Left renal pelvis (tissue), 4 donors: ENCODE measurements at regions not wholly inside any gene's neighbourhood (a gene's known extent, or its start where the extent isn't known, plus 50 kb on each side); places are given as distances from the start of the nearest gene placed in this dataset.

Source experiments
- DNase-seq, 4 donors: peaks; one replicate each; pipeline ENCODE4 v3.0.0-alpha.2; 2013; ENCODE audit warnings: low read depth in 4 of 4, low spot score in 3 of 4

DNA sequence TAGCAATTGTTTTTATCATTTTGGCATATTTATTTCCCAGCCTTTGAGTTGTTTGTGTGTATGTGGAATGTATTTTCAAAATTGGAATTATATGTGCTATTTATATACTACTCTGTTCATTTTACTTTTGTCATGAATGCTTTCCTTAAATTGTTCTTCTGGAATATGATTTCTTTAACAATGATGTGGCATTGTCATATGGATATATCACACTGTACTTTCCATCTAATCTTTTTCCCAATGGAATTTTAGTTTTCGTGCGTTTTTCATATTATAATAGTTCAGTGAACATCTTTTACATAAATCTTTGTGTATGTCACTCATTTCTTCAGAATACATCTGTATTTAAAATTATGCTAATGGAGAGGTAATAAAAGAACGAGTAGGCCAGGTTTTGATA, 980.1 kb upstream of the WWC1 start:
- DNase-seq, result no peak

DNA sequence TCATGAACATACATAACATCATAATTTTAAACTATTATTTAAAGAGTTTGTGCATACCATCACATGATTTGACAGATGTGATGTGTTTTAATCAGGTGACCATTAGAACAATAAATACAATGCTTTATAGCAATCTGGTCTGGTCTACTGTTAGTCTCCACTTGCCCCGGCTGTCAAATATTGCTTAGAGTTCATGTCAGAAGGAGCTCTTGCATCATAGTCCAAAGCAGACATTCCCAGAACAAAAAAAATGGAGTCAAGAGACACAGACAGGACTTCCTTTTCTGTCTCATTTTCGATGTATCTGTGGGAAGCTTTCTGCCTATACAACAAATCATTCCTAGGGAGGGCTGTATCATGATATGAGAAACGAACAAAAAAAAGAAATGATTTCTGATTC, 979.2 kb upstream of the WWC1 start:
- DNase-seq, result no peak

DNA sequence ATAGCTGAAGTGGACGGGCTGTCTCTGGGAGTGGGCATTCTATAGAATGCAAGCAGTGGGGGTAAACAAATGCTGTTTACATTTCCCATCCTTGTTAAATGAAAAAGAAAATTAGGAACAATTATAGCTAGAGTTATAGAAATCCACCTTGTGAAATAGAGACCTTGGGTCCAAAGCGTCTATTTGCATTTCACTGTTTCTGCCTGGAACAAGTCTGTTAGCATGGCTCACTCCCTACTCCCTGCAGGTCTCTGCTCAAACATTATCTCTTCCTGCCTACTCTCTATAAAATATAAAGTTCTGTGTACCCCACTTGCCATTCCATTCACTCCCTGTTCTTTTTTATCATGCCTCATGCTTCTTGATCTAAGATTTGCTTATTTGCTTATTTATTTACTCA, 975.7 kb upstream of the WWC1 start:
- DNase-seq, result no peak

DNA sequence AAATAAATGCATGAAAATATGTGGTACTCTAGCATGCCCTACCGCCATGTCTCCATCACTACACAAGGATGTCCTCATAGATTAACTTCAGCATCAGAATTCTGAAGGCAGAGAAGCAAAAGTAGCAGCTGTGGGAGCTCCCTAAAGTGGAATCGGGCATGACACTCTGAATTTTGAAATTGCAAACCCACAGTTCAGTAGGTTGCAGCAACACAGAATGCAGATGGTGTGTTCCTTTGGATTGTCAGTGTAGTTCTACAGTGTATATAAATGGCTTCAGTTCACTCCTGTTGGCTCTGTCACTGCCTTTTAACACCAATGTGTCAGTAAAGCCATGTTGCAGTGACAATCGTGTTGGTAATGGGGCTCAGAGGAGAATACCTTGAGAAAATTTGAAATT, 973.6 kb upstream of the WWC1 start:
- no peak for DNase-seq

DNA sequence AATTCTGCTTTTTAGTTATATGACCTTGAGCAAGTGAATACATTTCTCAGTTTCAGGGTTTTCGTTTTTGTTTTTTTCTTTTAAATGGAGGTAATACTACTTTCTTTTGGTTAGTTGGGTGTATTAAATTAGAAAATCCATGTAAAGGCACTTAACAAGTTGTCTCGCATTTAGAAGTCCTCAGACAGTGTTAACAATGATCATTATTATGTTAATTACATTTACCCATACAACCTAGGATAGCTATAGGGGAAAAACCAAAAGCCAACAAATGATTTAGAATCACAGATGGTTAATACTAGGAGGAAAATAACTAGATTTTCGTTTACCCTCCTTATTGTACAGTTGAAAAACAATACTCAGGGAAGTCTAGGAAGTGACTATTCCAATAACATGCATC, 972.2 kb upstream of the WWC1 start:
- no peak for DNase-seq

DNA sequence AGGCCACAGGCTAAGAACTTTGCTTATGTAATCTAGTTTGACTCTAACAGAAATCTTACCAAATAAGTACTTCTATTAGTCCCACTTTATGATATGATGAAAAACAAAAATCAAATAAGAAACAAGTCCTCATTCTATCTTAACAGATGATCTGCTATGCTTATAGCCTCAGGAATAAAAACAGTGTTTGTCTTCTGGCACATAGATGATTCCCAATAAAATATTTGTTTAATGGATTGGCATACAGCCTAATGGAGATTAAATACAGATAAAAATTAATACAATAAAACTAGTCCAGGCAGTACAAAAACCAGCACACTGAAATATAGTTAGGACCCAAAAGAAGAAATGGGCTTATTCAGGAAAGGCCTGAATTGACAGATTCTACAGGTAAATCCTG, 971.4 kb upstream of the WWC1 start:
- no peak for DNase-seq

DNA sequence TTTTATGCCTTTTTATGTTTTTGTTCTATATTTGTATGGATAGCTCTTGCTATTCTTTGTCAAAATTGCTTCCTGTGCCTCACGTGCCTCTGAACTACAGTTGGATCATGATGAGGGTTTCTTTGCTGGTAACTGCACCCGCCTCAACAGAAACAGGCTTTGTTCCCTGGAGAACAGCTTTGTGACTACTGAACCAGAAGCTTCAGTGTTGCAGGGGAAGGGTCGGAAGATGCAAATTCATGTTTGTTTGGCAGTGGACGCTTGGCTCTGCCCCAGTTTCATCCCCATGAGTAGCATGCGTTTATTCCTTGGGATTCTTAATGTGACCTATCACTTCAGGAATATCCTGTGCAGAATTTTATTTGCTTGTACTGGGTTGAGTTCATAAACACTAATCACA, 959.1 kb upstream of the WWC1 start:
- no peak for DNase-seq

DNA sequence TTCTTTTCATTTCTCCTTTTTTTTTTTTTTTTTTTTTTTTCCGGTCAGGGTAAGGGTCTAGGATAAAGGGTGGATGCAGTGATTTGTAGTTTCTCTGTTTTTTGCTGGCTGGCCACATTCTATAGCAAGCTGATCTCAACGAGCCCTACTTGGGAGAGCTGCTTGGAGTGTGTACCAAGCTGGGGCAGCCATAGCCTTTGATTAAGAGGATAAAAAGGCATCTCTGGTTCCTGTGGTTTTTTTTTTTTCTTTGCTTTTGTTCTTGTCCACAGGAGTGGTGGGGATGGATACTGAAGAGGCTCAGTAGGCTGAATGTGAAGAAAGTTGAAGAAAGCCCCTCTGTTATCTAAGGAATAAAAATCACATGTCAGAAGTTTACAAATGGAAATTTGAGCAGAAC, 955.3 kb upstream of the WWC1 start:
- DNase-seq, result no peak

DNA sequence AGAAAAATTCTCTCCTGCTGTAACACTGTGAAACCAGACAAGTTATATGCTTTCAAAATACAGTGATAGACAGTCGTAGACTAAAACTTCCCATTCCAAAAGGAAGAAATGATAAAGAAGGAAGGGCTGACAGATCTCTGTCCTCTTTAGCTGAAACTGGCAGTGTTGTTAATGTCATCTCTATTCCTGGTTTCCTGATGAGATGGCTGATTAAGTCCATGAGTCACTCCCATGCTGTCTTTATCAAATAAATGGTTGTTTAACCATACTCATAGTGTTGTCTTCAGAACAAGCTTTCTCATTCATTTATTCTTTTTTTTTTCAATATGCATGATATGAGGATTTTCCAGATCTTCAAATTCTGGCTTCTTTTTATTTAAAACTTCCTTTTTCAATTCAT, 952.2 kb upstream of the WWC1 start:
- no peak for DNase-seq

DNA sequence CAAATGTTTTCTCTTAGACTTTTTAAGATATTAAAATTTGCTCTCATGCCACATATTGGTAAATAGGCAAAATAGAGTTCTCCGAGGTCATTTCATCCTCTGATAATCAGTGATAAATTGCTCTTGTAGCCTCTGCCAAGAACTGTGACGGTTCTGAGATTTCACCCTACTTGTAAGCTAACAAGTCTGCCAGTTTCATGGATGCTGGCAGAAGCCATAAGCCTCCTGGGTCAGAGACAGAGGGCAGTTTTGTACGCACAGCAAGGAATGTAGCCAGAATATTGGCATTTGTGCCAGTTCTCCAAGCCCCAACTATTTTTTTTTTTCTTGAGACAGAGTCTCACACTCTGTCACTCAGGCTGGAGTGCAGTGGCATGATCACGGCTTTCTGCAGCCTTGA, 945.0 kb upstream of the WWC1 start:
- DNase-seq, result no peak

DNA sequence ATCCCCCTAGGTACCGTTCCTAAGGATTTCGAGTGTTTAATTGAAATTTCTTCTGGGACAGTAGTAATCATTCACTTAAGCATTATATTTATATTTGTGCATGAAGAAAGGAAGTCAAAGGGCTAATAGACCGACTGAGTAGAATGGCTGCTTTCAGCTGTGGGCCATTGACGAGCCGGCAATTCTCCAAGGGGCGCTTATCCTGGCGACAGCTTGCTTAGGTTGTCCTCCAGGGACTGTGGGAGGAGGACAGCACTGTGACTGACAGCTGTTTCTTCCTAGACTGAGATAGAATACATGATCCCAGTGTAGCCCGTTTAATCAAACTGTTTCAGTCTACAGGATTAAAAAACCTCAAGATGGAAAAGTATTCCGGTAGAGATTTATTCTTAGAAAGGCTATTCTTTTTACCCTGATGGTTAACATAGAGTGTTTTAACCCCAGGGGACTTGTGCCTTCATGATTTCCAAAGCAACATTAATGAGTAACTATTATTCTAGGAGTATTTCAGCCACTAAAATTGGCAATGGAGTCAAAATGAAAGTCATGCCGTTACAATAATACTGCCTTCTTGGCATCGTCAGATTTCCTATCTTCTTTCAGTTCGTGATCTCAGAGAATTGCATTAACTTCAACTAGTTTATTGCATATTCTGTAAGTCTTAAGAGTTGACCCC, 943.1 kb upstream of the WWC1 start:
- no peak for DNase-seq

DNA sequence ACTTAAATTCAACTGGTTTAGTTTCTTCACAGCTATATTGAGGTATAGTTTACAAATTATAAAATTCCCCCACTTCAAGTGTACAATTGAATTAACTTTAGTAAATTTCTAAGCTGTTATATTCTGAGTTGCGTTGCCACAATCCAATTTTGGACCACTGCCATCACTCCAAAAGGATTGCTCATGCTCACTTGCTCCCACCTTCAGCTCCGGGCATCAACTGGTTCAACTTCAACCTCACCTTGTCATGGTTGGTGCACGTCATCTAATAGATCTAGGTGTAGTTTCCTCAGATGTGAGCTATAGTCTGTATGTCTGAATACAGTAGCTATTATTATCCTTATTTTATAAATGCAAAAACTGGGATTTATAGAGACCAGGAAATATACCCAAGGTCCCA, 942.5 kb upstream of the WWC1 start:
- DNase-seq, result no peak

DNA sequence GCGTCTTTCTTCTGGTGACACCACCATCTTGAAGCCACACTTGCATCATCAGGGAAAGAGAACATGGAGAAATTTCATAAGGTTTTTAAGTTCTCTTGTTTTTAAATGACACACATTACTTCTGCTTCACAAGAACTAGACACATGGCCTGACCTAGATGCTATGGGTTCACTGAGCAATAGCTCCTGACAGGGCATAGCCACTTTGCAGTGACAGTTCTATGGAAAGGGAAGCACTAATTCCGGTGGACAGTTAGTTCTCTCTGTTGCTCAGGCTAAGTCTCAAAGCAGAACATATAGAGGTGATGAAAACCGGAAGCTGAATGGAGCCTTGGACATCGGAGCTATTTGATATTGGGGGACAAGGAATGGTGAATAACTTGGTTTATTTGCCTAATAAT, 940.1 kb upstream of the WWC1 start:
- no peak for DNase-seq

DNA sequence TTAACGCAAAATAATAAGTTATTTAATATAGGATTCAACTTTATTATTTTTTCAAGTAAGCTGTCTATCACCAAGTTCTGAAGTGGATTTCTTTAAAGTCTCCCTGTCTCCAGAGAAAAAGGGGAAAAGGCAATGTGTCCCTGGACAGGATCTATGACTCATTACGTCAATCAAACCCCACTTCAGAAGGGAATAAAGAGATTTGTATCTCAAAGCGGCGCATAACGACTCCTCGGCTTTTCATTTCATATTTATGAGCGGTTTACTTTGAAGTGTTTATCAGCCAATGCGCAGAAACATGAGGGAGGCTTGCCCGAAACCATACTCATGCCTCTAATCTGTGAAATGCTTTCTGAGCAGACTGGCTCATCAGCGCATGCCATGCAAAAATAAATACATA, 938.6 kb upstream of the WWC1 start:
- DNase-seq, result no peak

DNA sequence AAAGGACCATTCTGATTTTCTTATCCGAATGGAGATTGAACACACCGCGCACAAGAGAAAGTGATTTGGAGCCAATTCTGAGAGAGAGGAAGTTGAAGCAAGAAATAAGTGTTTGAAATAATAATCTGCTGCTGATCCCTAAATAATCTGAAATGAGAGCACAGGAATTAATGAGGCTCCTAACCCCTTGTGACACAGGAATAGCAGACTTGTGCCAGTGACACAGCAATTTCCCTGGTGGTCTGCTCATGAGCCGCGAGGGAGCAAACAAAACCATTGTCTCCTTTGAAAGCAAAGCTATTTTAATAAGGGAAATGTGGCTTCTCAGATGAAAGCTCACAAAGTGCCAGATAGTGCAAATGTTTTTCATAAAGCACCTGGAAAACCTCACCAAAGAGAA, 936.1 kb upstream of the WWC1 start:
- no peak for DNase-seq

DNA sequence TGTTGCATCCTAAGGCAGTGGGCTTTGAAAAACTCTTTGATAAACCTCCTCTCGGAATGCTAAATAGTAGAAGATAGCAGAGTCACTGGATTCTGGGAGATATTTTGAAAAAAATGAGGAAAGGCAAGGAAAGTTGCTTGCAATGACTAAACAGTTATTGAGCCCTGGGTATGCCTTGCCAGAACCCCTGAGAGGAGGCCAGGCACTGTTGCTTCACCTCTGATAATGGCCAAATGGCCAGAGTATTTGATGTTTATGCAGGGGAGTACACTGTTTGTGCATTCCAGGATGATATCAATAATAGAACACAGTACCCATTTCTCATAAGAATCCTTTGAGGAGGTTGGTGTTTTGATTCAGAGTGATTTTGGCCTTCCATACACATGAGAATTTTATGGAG, 935.1 kb upstream of the WWC1 start:
- DNase-seq, result no peak

DNA sequence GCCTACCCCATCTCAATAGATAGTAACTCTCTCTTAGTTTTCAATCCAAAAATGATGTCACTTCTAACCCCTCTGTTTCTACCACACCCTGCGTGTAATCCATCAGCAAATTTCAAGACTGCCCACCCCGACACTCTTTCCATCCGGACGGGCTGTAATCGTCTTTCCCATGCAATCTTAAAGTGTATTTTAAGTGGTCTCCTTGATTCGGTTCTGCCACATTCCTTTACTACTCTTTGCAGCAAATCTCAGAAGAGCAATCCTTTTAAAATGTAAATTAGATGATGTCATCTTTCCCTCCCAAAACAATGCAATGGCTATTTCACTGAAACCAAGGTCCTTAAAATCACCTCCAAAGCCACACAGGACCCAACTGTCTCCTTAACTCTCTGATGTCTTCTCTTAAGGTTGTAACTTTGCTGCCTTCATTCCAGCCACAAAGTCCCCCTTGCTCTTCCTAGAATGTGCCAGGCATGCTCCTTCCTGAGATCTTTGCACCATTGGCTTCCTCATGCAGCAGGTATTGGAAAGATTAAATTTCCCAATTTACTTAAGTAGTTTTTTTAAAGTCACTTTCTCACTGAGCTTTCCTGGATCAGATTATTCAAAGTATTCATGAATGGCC, 932.5 kb upstream of the WWC1 start:
- no peak for DNase-seq

DNA sequence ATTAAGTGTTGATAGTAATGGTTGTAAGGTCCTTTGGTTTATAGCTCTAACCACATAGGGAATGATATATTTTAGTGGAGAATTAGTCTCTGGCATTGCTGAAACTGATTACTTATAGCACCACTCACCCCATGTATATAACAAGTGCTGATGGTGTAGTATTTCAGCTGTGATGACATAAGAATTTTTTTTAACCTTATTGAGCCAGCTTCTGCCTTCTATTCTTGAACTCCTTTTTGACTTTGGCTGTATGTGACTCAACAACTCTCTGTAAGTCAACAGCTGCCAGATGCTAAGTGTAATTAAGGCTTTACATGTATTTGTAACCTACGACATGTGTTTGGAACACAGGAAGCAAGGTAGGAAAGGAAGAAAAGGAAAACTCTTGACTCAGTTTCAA, 929.6 kb upstream of the WWC1 start:
- DNase-seq, result no peak

DNA sequence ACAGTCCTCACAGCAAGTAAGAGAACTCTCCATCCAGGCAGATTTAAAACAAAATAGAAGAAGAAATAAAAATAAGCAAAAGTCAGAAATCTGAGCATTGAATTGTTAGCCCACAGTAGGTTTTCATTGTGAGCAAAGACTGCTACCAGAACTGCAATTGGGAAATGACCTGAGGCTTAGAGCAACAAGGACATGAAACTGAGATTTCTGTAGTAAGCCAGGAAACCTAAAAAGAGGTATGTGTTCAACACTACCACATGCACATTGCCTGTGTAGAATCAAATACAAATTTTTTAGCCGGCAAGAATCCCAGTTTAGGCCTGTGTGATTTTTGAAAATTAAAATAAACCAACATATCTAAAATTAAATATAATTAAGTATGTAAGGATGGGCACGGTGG, 928.4 kb upstream of the WWC1 start:
- no peak for DNase-seq

DNA sequence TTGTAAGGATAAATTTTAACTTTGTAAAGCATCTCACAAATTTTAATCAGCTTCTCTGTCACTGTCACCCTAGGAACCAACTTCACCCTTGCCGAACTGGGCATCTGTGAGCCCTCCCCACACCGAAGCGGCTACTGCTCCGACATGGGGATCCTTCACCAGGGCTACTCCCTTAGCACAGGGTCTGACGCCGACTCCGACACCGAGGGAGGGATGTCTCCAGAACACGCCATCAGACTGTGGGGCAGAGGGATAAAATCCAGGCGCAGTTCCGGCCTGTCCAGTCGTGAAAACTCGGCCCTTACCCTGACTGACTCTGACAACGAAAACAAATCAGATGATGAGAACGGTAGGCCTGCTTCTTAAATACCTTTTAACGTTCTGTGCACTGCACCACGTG, 916.3 kb upstream of the WWC1 start:
- no peak for DNase-seq

DNA sequence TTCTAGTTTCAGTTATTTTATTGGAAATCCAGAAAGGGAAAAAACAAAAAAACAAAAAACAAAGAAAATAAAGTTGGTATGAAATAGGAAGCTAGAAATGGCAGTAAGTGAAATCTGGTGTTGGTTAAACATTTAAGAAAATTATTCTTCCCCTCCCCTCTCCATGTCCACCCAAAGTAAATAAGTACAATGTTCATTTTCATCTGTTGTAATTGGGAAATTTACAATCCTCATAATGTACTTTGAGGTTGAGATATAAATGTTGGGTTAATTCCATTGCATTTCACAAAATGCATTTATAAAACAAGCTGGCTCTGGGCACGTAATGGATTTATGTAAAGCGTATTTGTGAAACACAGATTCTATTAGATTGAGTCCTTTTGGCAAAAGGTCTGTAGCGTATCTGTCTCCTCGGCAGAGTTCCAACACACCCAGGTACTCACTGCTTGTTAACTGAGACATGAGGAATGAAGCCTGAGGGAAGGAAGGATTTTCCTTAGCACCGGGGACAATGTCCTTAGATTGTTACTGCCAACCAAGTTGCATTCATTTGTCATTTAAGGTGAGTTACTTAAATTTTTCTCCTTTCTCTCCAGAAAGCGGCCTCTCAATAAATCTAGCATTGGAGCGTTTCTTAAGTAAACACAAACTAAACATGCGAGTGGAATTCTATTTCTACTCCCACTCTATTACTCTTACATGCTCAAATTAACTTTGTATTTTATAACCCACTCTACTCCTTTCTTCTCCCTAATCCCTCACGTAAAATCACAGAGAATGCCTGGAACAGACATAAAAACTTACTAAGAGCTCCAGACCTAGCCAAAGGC, 912.3 kb upstream of the WWC1 start:
- peak in 1 of 4 donors; percentile 2 for DNase-seq

DNA sequence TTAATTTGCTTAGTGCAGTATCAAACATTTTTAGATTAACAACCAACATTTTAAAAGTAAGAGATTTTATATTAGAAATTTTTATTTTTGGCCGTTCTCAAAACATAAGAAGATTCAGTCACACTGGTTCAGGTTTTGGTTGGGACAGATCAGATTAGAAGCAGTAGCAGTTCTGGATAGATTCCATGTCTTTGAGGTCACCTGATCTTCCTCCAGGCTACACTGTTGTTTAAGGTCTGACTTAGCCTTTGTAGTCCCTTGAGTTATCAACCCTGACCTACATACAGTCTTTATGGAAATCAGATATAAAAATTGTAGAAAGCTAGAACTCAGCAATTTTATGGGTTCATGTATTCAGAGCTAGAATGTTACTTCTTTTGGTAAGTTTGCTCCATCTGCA, 910.0 kb upstream of the WWC1 start:
- no peak for DNase-seq
